CD14-positive monocyte (primary cell): ENCODE measurements at regions not wholly inside any gene's neighbourhood (a gene's known extent, or its start where the extent isn't known, plus 50 kb on each side); places are given as distances from the start of the nearest gene placed in this dataset.

ENCODE experiments used
- DNase-seq, 3 donors: peaks; one replicate each; pipeline ENCODE4 v3.0.0-alpha.2; 2011 to 2022
- H2AFZ ChIP-seq: 2 replicates; pipeline ENCODE4 v1.6.0; 2012; ENCODE audit warnings: mild to moderate bottlenecking, low read depth, low read length, inconsistent platforms; ENCODE audit not compliant: insufficient read depth, poor library complexity, severe bottlenecking
- H3K27ac ChIP-seq, 2 donors: 1 replicate in 1 of 2; 2 replicates in 1 of 2; pipeline ENCODE4 v1.5.1; 2012 to 2013; ENCODE audit warnings: low read length in 2 of 2, control low read depth in 1 of 2, inconsistent platforms in 1 of 2, low read depth in 1 of 2, mild to moderate bottlenecking in 1 of 2
- H3K27me3 ChIP-seq, 2 donors: one replicate each; pipeline versions ENCODE4 v1.6.0 to v1.6.1; 2011 to 2013; ENCODE audit warnings: low read length in 2 of 2; ENCODE audit not compliant: control insufficient read depth in 2 of 2, insufficient read depth in 2 of 2
- H3K36me3 ChIP-seq, 2 donors: replicated peaks in 1 of 2; 1 replicate in 1 of 2; 2 replicates in 1 of 2; pipeline versions ENCODE4 v1.5.1 to v1.6.1; 2012 to 2013; ENCODE audit warnings: low read length in 2 of 2, control low read depth in 1 of 2, inconsistent platforms in 1 of 2, mild to moderate bottlenecking in 1 of 2; ENCODE audit not compliant: insufficient read depth in 2 of 2, control insufficient read depth in 1 of 2
- H3K4me1 ChIP-seq, 2 donors: 1 replicate in 1 of 2; 2 replicates in 1 of 2; pipeline versions ENCODE4 v1.5.1 to v1.6.1; 2012 to 2013; ENCODE audit warnings: low read length in 2 of 2, control low read depth in 1 of 2, inconsistent platforms in 1 of 2, mild to moderate bottlenecking in 1 of 2, moderate library complexity in 1 of 2; ENCODE audit not compliant: insufficient read depth in 2 of 2, control insufficient read depth in 1 of 2
- H3K4me2 ChIP-seq: replicated peaks from 2 replicates; pipeline ENCODE3; 2012; ENCODE audit warnings: low read length, moderate library complexity, mild to moderate bottlenecking; ENCODE audit not compliant: poor library complexity, severe bottlenecking; ENCODE audit errors: extremely low read depth
- H3K4me3 ChIP-seq, 3 experiments: fragments of 200-600 bp in 1 of 3; sonication (generic) in 1 of 3; replicated peaks in 1 of 3; 1 replicate in 2 of 3; 2 replicates in 1 of 3; pipeline ENCODE4 v1.5.1; 2011 to 2013; ENCODE audit warnings: low read length in 3 of 3, mild to moderate bottlenecking in 3 of 3, control low read depth in 2 of 3, low read depth in 2 of 3, inconsistent platforms in 1 of 3, moderate library complexity in 1 of 3
- H3K79me2 ChIP-seq: 2 replicates; pipeline ENCODE4 v1.6.0; 2012; ENCODE audit warnings: mild to moderate bottlenecking, control low read depth, inconsistent platforms, low read length, moderate library complexity; ENCODE audit not compliant: insufficient read depth
- H3K9ac ChIP-seq: 2 replicates; pipeline ENCODE4 v1.6.0; 2017; ENCODE audit warnings: low read length, mild to moderate bottlenecking; ENCODE audit not compliant: insufficient read depth, poor library complexity, severe bottlenecking
- H3K9me3 ChIP-seq, 2 donors: replicated peaks in 1 of 2; 1 replicate in 1 of 2; 2 replicates in 1 of 2; pipeline versions ENCODE4 v1.5.1 to v1.6.1; 2012 to 2013; ENCODE audit warnings: low read length in 2 of 2, control low read depth in 1 of 2; ENCODE audit not compliant: control insufficient read depth in 1 of 2, insufficient read depth in 1 of 2
- H4K20me1 ChIP-seq: 2 replicates; pipeline ENCODE4 v1.6.0; 2012; ENCODE audit warnings: mild to moderate bottlenecking, low read length, control low read depth, moderate library complexity; ENCODE audit not compliant: insufficient read depth
- H3K27ac Mint-ChIP-seq, 7 donors: one replicate each; pipeline ENCODE4 v1.8.0; 2020; ENCODE audit warnings: mild to moderate bottlenecking in 7 of 7, mixed read lengths in 7 of 7, moderate library complexity in 6 of 7, inconsistent platforms in 2 of 7
- H3K27me3 Mint-ChIP-seq, 3 donors: one replicate each; pipeline ENCODE4 v1.8.0; 2021 to 2022; ENCODE audit warnings: low read depth in 3 of 3, mild to moderate bottlenecking in 3 of 3, mixed read lengths in 3 of 3, moderate library complexity in 3 of 3, inconsistent platforms in 1 of 3
- H3K36me3 Mint-ChIP-seq, 2 donors: one replicate each; pipeline ENCODE4 v1.8.0; 2020; ENCODE audit warnings: mixed read lengths in 2 of 2, inconsistent platforms in 1 of 2, mild to moderate bottlenecking in 1 of 2
- H3K4me1 Mint-ChIP-seq: one replicate; pipeline ENCODE4 v1.8.0; 2020; ENCODE audit warnings: mild to moderate bottlenecking, mixed read lengths
- H3K4me3 Mint-ChIP-seq, 2 donors: one replicate each; pipeline ENCODE4 v1.8.0; 2020; ENCODE audit warnings: mild to moderate bottlenecking in 2 of 2, mixed read lengths in 2 of 2, moderate library complexity in 1 of 2
- H3K9me3 Mint-ChIP-seq, 7 donors: one replicate each; pipeline ENCODE4 v1.8.0; 2020 to 2022; ENCODE audit warnings: mixed read lengths in 7 of 7, mild to moderate bottlenecking in 6 of 7, moderate library complexity in 6 of 7, inconsistent platforms in 2 of 7
- CTCF ChIP-seq: fragments of 200-600 bp; IDR thresholded peaks from one replicate; pipeline ENCODE4 v1.8.0; 2022; ENCODE audit warnings: antibody characterized with exemption, mild to moderate bottlenecking
- WGBS: methylation state at CpG from one replicate; pipeline ENCODE4 v1.1.5; 2013; ENCODE audit warnings: missing lambda C conversion rate; ENCODE audit not compliant: insufficient coverage; 5-methylcytosine and 5-hydroxymethylcytosine counted together
- intact Hi-C, 2 donors: fragments of 100-400 bp; cut with micrococcal nuclease; formaldehyde crosslinking; loops; one replicate each; pipeline versions ENCODE4 v1.15.0 to v1.15.1; 2023

- Histone ChIP-seq H3K27me3 (no peaks in the 10 kb centered on the region), H3K27ac (no peak overlapping the region), H3K79me2 (no peaks in the 10 kb centered on the region), H3K4me3 (no peak overlapping the region), H3K9ac (no peak overlapping the region), H3K36me3 (no peaks in the 10 kb centered on the region), H4K20me1 (no peaks in the 10 kb centered on the region), H2AFZ (no peak overlapping the region), H3K4me1 (no peaks in the 10 kb centered on the region), H3K4me2 (no peak overlapping the region), H3K9me3 (no peaks in the 10 kb centered on the region)
- no peak overlapping the region for H3K27ac Mint-ChIP-seq
- H3K4me3 Mint-ChIP-seq, result no peak overlapping the region
- H3K9me3 Mint-ChIP-seq, result peaks cover 0 to 2% (median 0%) of the 10 kb centered on the region in 7 donors
- TF ChIP-seq CTCF, result no peak
- H3K27me3 Mint-ChIP-seq, result no peaks in the 10 kb centered on the region
- H3K36me3 Mint-ChIP-seq, result no peaks in the 10 kb centered on the region
- H3K4me1 Mint-ChIP-seq, result no peaks in the 10 kb centered on the region
- no peak for DNase-seq
- intact Hi-C loops, result no loop called here
These were observed 854.7 kb upstream of the ADGRL3 start for GRCh38 chr4:60345392-60345791.

- no peak overlapping the region for H3K4me3 ChIP-seq
- no CpG with 5 or more reads among the region's 3 CpGs for WGBS
- peaks cover 0 to 3% (median 0%) of the 10 kb centered on the region in 3 donors for H3K27me3 Mint-ChIP-seq
- H3K9ac ChIP-seq, result no peak overlapping the region
- intact Hi-C loops, result no loop called here
- no peak overlapping the region for H3K4me2 ChIP-seq
- H3K27me3 ChIP-seq, result no peaks in the 10 kb centered on the region
- TF ChIP-seq CTCF, result no peak
- H3K27ac Mint-ChIP-seq, result no peak overlapping the region
- no peak overlapping the region for H2AFZ ChIP-seq
- H3K9me3 Mint-ChIP-seq, result peaks cover 0 to 8% (median 2%) of the 10 kb centered on the region in 7 donors
- H3K79me2 ChIP-seq, result no peaks in the 10 kb centered on the region
- H3K9me3 ChIP-seq, result peaks cover 0 to 2% of the 10 kb centered on the region in 2 donors
- H3K36me3 Mint-ChIP-seq, result no peaks in the 10 kb centered on the region
- DNase-seq, result no peak
- H4K20me1 ChIP-seq, result no peaks in the 10 kb centered on the region
- H3K27ac ChIP-seq, result no peak overlapping the region
- no peaks in the 10 kb centered on the region for H3K36me3 ChIP-seq
- H3K4me1 ChIP-seq, result no peaks in the 10 kb centered on the region
- no peaks in the 10 kb centered on the region for H3K4me1 Mint-ChIP-seq
- H3K4me3 Mint-ChIP-seq, result no peak overlapping the region
These were observed 840.3 kb upstream of the ADGRL3 start for GRCh38 chr4:60359746-60360367.
